ENCODE measurements at regions not wholly inside any gene's neighbourhood (a gene's known extent, or its start where the extent isn't known, plus 50 kb on each side); places are given as distances from the start of the nearest gene placed in this dataset.

- TF ChIP-seq EZH2 (optimal IDR thresholded peaks at IDR 0.05; ENCODE audit: low read depth, low read length) (no peak), CTCF (IDR thresholded peaks at IDR 0.05; ENCODE audit: low read length) (no peak), EZH2phosphoT487 (IDR thresholded peaks at IDR 0.05; ENCODE audit: low read length) (no peak)
Measured at GRCh38 chr2:8065191-8065590, 616.7 kb upstream of the ID2 start.
